Esophagus muscularis mucosa (tissue), 3 donors: ENCODE measurements at regions not wholly inside any gene's neighbourhood (a gene's known extent, or its start where the extent isn't known, plus 50 kb on each side); places are given as distances from the start of the nearest gene placed in this dataset.

Experiments used
- POLR2A ChIP-seq: fragments of 450-650 bp; IDR thresholded peaks from one replicate; pipeline ENCODE4 v1.6.1; 2017; ENCODE audit warnings: antibody characterized with exemption, moderate library complexity, mild to moderate bottlenecking, low read depth
- POLR2AphosphoS5 ChIP-seq, 2 donors: sonication (generic); formaldehyde crosslinking; IDR thresholded peaks; one replicate each; pipeline ENCODE4 v1.6.1; 2017; ENCODE audit warnings: antibody characterized with exemption in 2 of 2
- TF ChIP-seq, protein P1 (sequence below), 3 experiments: fragments of 200-600 bp in 2 of 3; fragments of 450-650 bp in 1 of 3; sonication (generic) in 2 of 3; IDR thresholded peaks; one replicate each; pipeline ENCODE4 v1.5.1; 2017 to 2019; ENCODE audit warnings: antibody characterized with exemption in 3 of 3, mild to moderate bottlenecking in 2 of 3, moderate library complexity in 1 of 3

DNA sequence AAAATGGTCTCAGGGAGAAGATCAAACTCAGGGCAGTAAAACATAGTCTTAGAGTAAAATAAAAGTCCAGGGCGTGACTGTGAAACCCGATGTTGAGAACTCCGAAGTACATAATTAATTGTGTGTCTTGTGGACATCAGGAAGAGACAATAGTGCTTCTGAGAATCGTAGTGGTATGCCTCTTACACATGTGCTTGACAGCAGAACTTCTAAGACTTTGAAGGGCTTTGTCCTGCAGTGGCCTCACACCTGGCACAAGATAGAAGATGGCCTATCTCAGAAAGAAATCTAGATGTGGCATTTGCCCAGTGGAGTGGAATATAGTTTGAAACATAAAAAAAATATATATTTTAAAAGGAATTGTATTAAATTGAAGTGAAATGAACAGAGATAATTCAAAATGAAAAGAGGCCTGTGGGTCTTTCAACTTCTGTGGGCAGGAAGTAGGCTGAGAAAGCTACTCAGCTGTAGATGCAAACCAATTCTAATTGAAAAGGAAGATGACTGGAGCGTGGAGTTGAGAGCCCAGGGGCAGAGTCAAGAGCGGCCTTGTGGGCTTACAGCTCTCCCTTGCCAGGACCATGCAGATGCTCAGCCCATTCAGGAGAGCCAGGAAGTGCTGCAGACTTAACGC lies 468.4 kb downstream of the KDM4C start:
- TF ChIP-seq, protein P1, sequence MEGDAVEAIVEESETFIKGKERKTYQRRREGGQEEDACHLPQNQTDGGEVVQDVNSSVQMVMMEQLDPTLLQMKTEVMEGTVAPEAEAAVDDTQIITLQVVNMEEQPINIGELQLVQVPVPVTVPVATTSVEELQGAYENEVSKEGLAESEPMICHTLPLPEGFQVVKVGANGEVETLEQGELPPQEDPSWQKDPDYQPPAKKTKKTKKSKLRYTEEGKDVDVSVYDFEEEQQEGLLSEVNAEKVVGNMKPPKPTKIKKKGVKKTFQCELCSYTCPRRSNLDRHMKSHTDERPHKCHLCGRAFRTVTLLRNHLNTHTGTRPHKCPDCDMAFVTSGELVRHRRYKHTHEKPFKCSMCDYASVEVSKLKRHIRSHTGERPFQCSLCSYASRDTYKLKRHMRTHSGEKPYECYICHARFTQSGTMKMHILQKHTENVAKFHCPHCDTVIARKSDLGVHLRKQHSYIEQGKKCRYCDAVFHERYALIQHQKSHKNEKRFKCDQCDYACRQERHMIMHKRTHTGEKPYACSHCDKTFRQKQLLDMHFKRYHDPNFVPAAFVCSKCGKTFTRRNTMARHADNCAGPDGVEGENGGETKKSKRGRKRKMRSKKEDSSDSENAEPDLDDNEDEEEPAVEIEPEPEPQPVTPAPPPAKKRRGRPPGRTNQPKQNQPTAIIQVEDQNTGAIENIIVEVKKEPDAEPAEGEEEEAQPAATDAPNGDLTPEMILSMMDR (IDR thresholded peaks at IDR 0.05), result no peak
- TF ChIP-seq POLR2AphosphoS5 (IDR thresholded peaks at IDR 0.05) (no peak), POLR2A (no peak)
